HepG2 (cell line): ENCODE measurements at regions not wholly inside any gene's neighbourhood (a gene's known extent, or its start where the extent isn't known, plus 50 kb on each side); places are given as distances from the start of the nearest gene placed in this dataset.

Source experiments
- KLF13 ChIP-seq: sonication (generic); formaldehyde crosslinking; IDR thresholded peaks from 2 replicates; pipeline ENCODE4 v1.4.0; 2020; ENCODE audit warnings: mild to moderate bottlenecking, missing genetic modification reagents
- NR3C1 ChIP-seq: sonication (generic); formaldehyde crosslinking; IDR thresholded peaks from 2 replicates; pipeline ENCODE4 v1.4.0; 2020; ENCODE audit warnings: missing genetic modification reagents
- POLR2A ChIP-seq, 2 experiments: IDR thresholded peaks; 2 replicates each; pipeline ENCODE4 v1.6.1; 2011; ENCODE audit warnings: low read depth in 2 of 2, low read length in 2 of 2, mild to moderate bottlenecking in 1 of 2, moderate library complexity in 1 of 2; ENCODE audit not compliant: insufficient read depth in 1 of 2
- RAD21 ChIP-seq: fragments of 450-650 bp; formaldehyde crosslinking; IDR thresholded peaks from 2 replicates; pipeline ENCODE4 v1.5.0; 2020; ENCODE audit warnings: mild to moderate bottlenecking
- RAD51 ChIP-seq: fragments of 450-650 bp; IDR thresholded peaks from 2 replicates; pipeline ENCODE4 v1.6.1; 2016; ENCODE audit warnings: borderline replicate concordance
- SMARCC2 ChIP-seq: fragments of 450-650 bp; IDR thresholded peaks from 2 replicates; pipeline ENCODE4 v1.6.1; 2017; ENCODE audit warnings: antibody characterized with exemption, mild to moderate bottlenecking
- U2AF2 ChIP-seq: fragments of 200-400 bp; formaldehyde crosslinking; IDR thresholded peaks from 2 replicates; pipeline ENCODE4 v1.6.1; 2017; ENCODE audit warnings: low read depth, mild to moderate bottlenecking, low read length
- ZFX ChIP-seq: sonication (generic); formaldehyde crosslinking; IDR thresholded peaks from 2 replicates; pipeline ENCODE4 v1.4.0; 2020; ENCODE audit warnings: mild to moderate bottlenecking, low read depth, missing genetic modification reagents, moderate library complexity
- ZNF121 ChIP-seq: sonication (generic); formaldehyde crosslinking; IDR thresholded peaks from 2 replicates; pipeline ENCODE4 v1.5.0; 2020; ENCODE audit warnings: mild to moderate bottlenecking, missing genetic modification reagents
- TF ChIP-seq, protein P1 (sequence below): sonication (generic); formaldehyde crosslinking; IDR thresholded peaks from 2 replicates; pipeline ENCODE4 v1.5.0; 2020; ENCODE audit warnings: mild to moderate bottlenecking, missing genetic modification reagents, moderate library complexity
- TF ChIP-seq, protein P2 (sequence below): sonication (generic); formaldehyde crosslinking; IDR thresholded peaks from 2 replicates; pipeline ENCODE4 v1.4.0; 2020; ENCODE audit warnings: missing genetic modification reagents
- TF ChIP-seq, protein P3 (sequence below): sonication (generic); formaldehyde crosslinking; IDR thresholded peaks from 2 replicates; pipeline ENCODE4 v1.4.0; 2020; ENCODE audit warnings: missing genetic modification reagents
- TF ChIP-seq, protein P4 (sequence below): sonication (generic); formaldehyde crosslinking; IDR thresholded peaks from 2 replicates; pipeline ENCODE4 v1.5.0; 2020; ENCODE audit warnings: mild to moderate bottlenecking, missing genetic modification reagents

DNA sequence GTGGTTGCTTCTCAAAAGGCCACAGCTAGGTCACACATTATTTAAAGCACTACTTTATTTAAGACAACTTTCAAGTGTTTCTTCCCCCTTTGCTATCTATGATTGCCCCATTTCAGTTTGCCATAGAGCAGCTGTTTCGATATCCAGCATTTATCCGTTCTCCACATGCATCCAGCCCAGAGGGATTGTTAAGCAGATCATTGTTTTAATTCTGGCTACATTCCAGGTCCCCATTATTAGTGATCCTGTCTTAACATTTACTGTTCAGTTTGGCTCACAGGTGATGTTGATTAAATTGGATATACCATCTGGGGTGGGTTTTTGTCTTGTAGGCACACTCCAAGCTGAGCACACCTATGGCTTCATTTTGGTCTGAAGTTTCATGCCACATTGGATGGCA lies 638.7 kb downstream of the ZEB2 start:
- TF ChIP-seq, protein P1, sequence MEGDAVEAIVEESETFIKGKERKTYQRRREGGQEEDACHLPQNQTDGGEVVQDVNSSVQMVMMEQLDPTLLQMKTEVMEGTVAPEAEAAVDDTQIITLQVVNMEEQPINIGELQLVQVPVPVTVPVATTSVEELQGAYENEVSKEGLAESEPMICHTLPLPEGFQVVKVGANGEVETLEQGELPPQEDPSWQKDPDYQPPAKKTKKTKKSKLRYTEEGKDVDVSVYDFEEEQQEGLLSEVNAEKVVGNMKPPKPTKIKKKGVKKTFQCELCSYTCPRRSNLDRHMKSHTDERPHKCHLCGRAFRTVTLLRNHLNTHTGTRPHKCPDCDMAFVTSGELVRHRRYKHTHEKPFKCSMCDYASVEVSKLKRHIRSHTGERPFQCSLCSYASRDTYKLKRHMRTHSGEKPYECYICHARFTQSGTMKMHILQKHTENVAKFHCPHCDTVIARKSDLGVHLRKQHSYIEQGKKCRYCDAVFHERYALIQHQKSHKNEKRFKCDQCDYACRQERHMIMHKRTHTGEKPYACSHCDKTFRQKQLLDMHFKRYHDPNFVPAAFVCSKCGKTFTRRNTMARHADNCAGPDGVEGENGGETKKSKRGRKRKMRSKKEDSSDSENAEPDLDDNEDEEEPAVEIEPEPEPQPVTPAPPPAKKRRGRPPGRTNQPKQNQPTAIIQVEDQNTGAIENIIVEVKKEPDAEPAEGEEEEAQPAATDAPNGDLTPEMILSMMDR (CRISPR knock-in tag): no peak
- TF ChIP-seq ZFX (no peak), KLF13 (no peak), U2AF2 (no peak), RAD21 (CRISPR knock-in tag) (no peak), NR3C1 (no peak), ZNF121 (no peak), RAD51 (no peak), POLR2A (IDR thresholded peaks at IDR 0.05; ENCODE audit: insufficient read depth in 1 of 2, low read depth in 2 of 2, low read length in 2 of 2) (no peak), SMARCC2 (no peak)
- TF ChIP-seq, protein P2, sequence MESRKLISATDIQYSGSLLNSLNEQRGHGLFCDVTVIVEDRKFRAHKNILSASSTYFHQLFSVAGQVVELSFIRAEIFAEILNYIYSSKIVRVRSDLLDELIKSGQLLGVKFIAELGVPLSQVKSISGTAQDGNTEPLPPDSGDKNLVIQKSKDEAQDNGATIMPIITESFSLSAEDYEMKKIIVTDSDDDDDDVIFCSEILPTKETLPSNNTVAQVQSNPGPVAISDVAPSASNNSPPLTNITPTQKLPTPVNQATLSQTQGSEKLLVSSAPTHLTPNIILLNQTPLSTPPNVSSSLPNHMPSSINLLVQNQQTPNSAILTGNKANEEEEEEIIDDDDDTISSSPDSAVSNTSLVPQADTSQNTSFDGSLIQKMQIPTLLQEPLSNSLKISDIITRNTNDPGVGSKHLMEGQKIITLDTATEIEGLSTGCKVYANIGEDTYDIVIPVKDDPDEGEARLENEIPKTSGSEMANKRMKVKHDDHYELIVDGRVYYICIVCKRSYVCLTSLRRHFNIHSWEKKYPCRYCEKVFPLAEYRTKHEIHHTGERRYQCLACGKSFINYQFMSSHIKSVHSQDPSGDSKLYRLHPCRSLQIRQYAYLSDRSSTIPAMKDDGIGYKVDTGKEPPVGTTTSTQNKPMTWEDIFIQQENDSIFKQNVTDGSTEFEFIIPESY (CRISPR knock-in tag): no peak
- TF ChIP-seq, protein P3, sequence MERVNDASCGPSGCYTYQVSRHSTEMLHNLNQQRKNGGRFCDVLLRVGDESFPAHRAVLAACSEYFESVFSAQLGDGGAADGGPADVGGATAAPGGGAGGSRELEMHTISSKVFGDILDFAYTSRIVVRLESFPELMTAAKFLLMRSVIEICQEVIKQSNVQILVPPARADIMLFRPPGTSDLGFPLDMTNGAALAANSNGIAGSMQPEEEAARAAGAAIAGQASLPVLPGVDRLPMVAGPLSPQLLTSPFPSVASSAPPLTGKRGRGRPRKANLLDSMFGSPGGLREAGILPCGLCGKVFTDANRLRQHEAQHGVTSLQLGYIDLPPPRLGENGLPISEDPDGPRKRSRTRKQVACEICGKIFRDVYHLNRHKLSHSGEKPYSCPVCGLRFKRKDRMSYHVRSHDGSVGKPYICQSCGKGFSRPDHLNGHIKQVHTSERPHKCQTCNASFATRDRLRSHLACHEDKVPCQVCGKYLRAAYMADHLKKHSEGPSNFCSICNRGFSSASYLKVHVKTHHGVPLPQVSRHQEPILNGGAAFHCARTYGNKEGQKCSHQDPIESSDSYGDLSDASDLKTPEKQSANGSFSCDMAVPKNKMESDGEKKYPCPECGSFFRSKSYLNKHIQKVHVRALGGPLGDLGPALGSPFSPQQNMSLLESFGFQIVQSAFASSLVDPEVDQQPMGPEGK (CRISPR knock-in tag): no peak
- TF ChIP-seq, protein P4, sequence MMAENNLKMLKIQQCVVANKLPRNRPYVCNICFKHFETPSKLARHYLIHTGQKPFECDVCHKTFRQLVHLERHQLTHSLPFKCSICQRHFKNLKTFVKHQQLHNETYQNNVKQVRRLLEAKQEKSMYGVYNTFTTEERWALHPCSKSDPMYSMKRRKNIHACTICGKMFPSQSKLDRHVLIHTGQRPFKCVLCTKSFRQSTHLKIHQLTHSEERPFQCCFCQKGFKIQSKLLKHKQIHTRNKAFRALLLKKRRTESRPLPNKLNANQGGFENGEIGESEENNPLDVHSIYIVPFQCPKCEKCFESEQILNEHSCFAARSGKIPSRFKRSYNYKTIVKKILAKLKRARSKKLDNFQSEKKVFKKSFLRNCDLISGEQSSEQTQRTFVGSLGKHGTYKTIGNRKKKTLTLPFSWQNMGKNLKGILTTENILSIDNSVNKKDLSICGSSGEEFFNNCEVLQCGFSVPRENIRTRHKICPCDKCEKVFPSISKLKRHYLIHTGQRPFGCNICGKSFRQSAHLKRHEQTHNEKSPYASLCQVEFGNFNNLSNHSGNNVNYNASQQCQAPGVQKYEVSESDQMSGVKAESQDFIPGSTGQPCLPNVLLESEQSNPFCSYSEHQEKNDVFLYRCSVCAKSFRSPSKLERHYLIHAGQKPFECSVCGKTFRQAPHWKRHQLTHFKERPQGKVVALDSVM: no peak
